Stimulated activated CD4-positive, alpha-beta T cell treated with anti-CD3 and anti-CD28 coated beads, Interleukin-1b, Interleukin-23, amount 100 ng/mL, for 4 hours (primary cell): ENCODE measurements at regions not wholly inside any gene's neighbourhood (a gene's known extent, or its start where the extent isn't known, plus 50 kb on each side); places are given as distances from the start of the nearest gene placed in this dataset.

Source experiments
- DNase-seq, 2 donors: peaks; one replicate each; pipeline ENCODE4 v3.0.0-alpha.2; 2020; ENCODE audit warnings: low read depth in 2 of 2

DNA sequence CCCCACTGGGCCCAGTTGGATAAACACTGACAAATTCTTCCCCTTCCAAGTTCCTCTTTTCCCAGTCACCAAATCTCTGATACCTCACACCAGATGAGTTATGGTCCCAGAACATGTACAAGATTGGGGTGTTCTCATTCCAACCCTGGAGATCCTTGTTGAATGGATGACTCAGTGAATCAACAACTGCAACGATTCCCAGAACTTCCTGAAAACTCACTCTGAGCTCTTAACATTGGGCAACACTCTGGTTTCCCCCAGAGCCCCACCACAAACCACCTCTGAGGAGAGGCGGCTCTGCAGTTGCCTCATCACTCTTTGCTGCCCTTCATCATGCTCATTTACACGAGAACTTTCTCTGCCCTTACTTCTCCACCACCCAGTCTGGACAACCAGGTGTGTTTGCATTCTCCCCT is 115.2 kb downstream of the MRPL14 start:
- no peak for DNase-seq

GRCh38 chr6:44011350-44011920 is 115.8 kb downstream of the MRPL14 start:
- DNase-seq = no peak

- DNase-seq = no peak
Observed at GRCh38 chr6:44010411-44011349, 116.6 kb downstream of the MRPL14 start.

DNA sequence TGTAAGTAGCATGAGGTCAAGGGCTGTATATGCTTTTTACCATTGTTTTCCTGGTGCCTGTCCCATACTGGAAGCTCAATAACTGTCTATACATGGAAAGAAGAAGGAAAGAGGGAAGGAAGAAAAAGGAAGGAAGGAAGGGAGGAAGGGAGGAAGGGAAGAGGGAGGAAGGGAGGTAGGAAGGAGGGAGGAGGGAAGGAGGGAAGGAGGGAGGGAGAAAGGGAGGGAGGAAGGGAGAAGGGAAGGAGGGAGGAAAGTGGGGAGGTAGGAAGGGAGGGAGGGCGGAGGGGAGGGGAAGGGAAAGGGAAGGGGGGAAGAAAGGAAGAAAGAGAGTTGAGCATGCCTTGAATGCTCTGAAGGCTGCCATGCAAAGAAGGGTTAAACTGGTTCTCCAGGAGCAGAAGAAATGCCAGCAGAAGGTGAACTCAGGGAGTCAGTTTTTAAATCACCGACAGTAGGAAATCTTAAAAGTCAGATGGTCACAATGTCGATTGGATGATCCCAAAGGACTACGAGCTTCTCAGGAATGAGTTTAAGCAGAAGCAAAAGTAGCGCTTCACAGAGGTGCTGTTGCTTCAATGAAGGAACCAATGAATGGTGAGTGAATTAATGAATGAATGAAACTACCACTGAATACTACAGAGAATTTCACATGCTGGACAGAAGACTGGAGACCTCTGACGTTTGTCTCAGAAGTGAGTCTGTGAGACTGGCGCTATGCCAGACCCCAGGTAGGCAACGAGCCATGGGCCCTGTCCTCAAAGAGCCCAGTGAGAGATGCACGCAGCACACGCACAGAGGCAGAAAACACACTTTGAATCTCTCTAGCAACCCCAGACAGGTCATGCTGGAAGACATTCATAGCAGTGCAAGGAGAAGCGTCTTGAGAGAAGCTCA is 117.6 kb downstream of the MRPL14 start:
- no peak for DNase-seq

- no peak for DNase-seq
Observed at GRCh38 chr6:44008821-44009370, 118.4 kb downstream of the MRPL14 start.

- DNase-seq = no peak
Observed at GRCh38 chr6:44007818-44008621, 119.2 kb downstream of the MRPL14 start.

DNA sequence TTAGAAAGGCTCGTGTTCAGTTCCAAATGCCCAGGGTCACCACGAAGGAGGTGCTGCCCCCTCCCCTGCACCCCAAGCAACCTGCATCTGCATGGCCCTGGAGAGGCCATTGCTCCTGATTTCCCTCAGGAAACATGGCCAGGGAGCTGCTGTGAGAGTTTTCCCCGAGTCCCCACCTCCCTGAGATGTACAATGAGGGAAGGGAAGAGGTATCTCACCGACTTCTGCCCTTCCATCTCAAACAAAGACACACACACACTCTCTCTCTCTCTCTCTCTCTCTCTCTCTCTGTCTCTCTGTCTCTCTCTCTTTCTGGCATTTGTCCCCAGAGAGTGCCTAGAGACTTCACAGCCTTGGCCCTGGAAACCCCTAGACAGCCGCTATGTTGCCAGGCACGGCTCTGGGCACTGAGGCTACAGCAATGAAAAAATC is 120.4 kb downstream of the MRPL14 start:
- no peak for DNase-seq

- DNase-seq = no peak
Observed at GRCh38 chr6:44006123-44006871, 121.0 kb downstream of the MRPL14 start.

DNA sequence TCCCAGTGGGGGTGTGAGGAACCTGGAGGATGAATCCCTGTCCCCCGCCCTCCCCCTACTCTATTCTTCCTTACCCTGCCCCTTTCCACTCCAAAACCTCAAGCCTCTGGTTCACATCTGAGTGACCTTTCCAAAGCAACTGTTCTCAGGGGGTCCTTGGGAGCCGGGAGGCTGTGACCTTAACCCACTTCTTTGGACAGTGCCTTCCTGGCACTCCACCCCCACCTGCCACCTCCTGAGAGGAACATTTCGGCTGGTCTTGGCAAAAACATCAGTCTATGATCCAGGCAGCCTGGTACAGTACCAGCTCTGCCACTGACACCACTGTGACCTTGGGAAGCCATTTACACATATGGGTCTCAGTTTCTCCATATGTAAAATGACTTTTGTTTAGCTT is 121.7 kb downstream of the MRPL14 start:
- no peak for DNase-seq

DNA sequence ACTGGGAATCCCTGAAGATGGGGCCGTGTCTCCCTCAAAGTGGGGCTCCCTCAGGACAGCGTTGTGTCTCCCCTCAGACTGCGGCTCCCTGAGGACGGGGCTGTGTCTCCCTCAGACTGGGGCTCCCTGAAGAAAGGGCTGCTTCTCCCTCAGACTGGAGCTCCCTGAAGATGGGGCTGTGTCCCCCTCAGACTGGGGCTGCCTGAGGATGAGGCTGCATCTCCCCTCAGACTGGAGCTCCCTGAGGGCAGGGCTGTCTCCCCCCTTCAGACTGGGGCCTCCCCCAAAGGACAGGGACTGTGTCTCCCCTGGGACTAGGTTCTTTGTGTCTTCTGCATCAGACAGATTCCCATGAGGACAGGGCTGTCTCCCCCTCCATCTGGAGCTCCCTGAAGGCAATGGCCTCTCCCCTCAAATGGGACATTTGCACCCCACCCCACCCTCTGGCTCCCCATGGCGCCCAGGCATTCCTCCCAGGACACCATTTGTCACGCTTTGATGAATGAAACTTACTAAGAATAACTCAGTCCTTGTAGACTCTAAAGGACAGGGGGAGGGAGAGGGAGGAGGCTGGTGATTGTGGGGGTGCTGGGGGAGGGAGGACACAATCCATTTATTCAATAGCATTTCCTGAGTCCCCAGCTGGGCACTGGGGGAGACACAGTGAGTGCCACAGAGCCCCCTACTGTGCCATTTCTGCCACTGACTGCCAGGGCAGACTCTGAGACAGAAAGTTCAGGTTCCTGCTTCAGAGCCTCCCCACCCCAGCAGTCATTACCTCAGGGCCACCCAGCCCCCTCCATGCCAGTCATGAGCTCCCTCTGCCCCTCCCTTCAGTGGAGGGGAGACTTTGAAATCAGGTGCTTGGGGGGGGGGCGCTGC is 122.4 kb downstream of the MRPL14 start:
- DNase-seq = no peak

GRCh38 chr6:44004136-44004535 is 123.1 kb downstream of the MRPL14 start:
- no peak for DNase-seq

DNA sequence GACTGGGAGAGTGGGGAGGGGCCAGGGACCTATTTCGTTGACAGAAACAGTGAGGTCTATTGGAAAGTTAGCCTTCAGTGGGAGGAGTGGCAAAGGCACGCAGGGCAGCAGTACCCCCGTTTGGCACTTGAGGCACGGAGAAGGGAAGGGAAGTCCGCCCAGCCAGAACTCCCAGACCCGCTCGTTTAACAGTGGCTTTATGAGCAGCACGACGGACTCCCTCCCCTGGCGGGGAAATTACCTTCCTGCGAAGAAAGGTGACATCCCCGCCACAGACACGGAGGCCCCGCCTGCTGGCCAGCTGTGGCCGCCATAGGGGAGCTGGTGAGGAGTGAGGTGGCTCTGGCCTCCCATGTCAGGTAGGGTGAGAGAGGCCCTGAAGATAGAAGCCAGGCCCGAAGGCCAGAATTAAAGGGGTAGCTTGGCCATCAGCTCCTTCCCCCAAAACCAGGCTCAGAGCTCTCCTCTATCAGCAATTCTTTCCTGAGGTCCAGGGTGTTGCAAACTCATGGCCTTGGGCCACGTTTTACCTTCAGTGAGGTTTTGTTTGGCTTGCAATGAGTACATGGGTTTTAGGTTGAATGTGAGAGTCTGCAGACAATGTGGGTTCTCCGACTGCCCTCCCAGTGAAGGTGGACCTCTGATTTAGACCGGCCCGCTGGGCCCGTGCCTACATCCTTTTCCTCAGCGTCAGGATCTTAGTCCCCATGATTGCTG is 123.7 kb downstream of the MRPL14 start:
- DNase-seq = no peak

GRCh38 chr6:44002593-44003344 is 124.5 kb downstream of the MRPL14 start:
- peak; percentile 41 to 57 for DNase-seq

DNA sequence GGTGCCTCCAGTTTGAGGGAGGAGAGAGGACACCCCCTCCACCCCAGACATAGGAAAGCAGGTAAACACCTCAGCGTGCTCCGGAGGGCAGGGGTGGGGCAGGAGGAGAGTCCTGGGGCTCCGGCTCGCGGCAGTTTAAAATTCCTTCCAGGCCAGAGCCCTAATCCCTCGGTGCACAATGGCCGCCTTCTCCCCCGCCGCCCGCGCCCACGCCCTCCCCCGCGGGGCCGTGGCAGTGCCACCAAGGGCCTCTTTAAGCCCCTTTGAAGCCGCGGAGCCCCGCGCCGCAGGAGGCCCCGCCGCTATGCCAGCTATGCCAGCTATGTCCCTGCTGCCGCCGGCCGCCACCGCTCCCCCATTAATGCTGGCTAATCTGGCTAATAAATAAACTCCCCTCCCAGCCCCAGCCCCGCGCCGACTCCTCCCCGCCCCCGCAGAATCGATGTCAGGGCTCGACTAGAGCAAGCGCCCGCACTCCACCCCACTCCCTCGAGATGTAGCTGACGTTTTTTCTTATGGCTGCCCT is 125.1 kb downstream of the MRPL14 start:
- DNase-seq = peak in 1 of 2 donors; percentile 21

GRCh38 chr6:44001318-44002066 is 125.8 kb downstream of the MRPL14 start:
- DNase-seq = no peak

GRCh38 chr6:44000164-44000842 is 126.9 kb downstream of the MRPL14 start:
- no peak for DNase-seq
